ENCODE measurements at regions not wholly inside any gene's neighbourhood (a gene's known extent, or its start where the extent isn't known, plus 50 kb on each side); places are given as distances from the start of the nearest gene placed in this dataset.

GRCh38 chr6:113461153-113461932 is 395.8 kb upstream of the MARCKS start:
- no peak for DNase-seq (ENCODE audit: low read depth)

- no peak for DNase-seq (ENCODE audit: low read depth)
These were observed 392.6 kb upstream of the MARCKS start for GRCh38 chr6:113464536-113464935.

- DNase-seq (ENCODE audit: low read depth): no peak
These were observed 392.2 kb upstream of the MARCKS start for GRCh38 chr6:113464960-113465359.

- DNase-seq (ENCODE audit: low read depth): no peak
These were observed 390.6 kb upstream of the MARCKS start for GRCh38 chr6:113466526-113466925.

GRCh38 chr6:113475392-113475791 is 381.8 kb upstream of the MARCKS start:
- DNase-seq (ENCODE audit: low read depth): no peak

GRCh38 chr6:113476937-113477839 is 380.0 kb upstream of the MARCKS start:
- no peak for DNase-seq (ENCODE audit: low read depth)

GRCh38 chr6:113480616-113481015 is 376.5 kb upstream of the MARCKS start:
- DNase-seq (ENCODE audit: low read depth): no peak

GRCh38 chr6:113481458-113481857 is 375.7 kb upstream of the MARCKS start:
- DNase-seq (ENCODE audit: low read depth): no peak

GRCh38 chr6:113481910-113482309 is 375.2 kb upstream of the MARCKS start:
- DNase-seq (ENCODE audit: low read depth): no peak

- DNase-seq (ENCODE audit: low read depth): no peak
These were observed 374.4 kb upstream of the MARCKS start for GRCh38 chr6:113482771-113483170.

GRCh38 chr6:113486199-113486598 is 370.9 kb upstream of the MARCKS start:
- DNase-seq (ENCODE audit: low read depth): no peak

- DNase-seq (ENCODE audit: low read depth): no peak
These were observed 369.6 kb upstream of the MARCKS start for GRCh38 chr6:113487489-113488058.

- no peak for DNase-seq (ENCODE audit: low read depth)
These were observed 369.1 kb upstream of the MARCKS start for GRCh38 chr6:113488061-113488460.

GRCh38 chr6:113488812-113489685 is 368.1 kb upstream of the MARCKS start:
- DNase-seq (ENCODE audit: low read depth): no peak

- DNase-seq (ENCODE audit: low read depth): no peak
These were observed 367.0 kb upstream of the MARCKS start for GRCh38 chr6:113489952-113490746.

GRCh38 chr6:113491376-113491775 is 365.8 kb upstream of the MARCKS start:
- DNase-seq (ENCODE audit: low read depth): no peak

GRCh38 chr6:113493991-113494390 is 363.2 kb upstream of the MARCKS start:
- DNase-seq (ENCODE audit: low read depth): no peak

GRCh38 chr6:113495521-113495920 is 361.6 kb upstream of the MARCKS start:
- no peak for DNase-seq (ENCODE audit: low read depth)

GRCh38 chr6:113496166-113496565 is 361.0 kb upstream of the MARCKS start:
- DNase-seq (ENCODE audit: low read depth): no peak

GRCh38 chr6:113500221-113500620 is 356.9 kb upstream of the MARCKS start:
- DNase-seq (ENCODE audit: low read depth): no peak
